HEK293T (cell line): ENCODE measurements at regions not wholly inside any gene's neighbourhood (a gene's known extent, or its start where the extent isn't known, plus 50 kb on each side); places are given as distances from the start of the nearest gene placed in this dataset.

Source experiments
- CTCF ChIA-PET: fragments of 350-600 bp; formaldehyde crosslinking; extraction: SDS; loops from one replicate; lab custom pipeline; 2021; ENCODE audit warnings: antibody characterized with exemption, inconsistent platforms; lab: Yijun Ruan, JAX
- POLR2A ChIA-PET: fragments of 350-600 bp; formaldehyde crosslinking; extraction: SDS; loops from one replicate; lab custom pipeline; 2020; ENCODE audit warnings: antibody characterized with exemption, inconsistent platforms; lab: Yijun Ruan, JAX
- DNase-seq: peaks from one replicate; pipeline ENCODE4 v3.0.0; 2012; ENCODE audit warnings: mixed read lengths; ENCODE audit errors: extremely low spot score
- ARNT ChIP-seq: fragments of 450-650 bp; IDR thresholded peaks from 2 replicates; pipeline ENCODE4 v1.6.1; 2017; ENCODE audit warnings: mild to moderate bottlenecking
- BHLHE40 ChIP-seq: fragments of 450-650 bp; IDR thresholded peaks from 2 replicates; pipeline ENCODE4 v1.6.1; 2016; ENCODE audit warnings: mild to moderate bottlenecking, moderate library complexity, borderline replicate concordance
- CTBP1 ChIP-seq: fragments of 450-650 bp; IDR thresholded peaks from 2 replicates; pipeline ENCODE4 v1.6.1; 2016; ENCODE audit warnings: borderline replicate concordance
- ELF4 ChIP-seq: fragments of 450-650 bp; IDR thresholded peaks from 2 replicates; pipeline ENCODE4 v1.6.1; 2017; ENCODE audit warnings: antibody characterized with exemption
- FOXA1 ChIP-seq: fragments of 450-650 bp; IDR thresholded peaks from 2 replicates; pipeline ENCODE4 v1.6.1; 2016; ENCODE audit warnings: mild to moderate bottlenecking
- FOXK2 ChIP-seq: fragments of 450-650 bp; IDR thresholded peaks from 2 replicates; pipeline ENCODE4 v1.6.1; 2016; ENCODE audit warnings: mild to moderate bottlenecking
- FOXM1 ChIP-seq: fragments of 450-650 bp; IDR thresholded peaks from 2 replicates; pipeline ENCODE4 v1.6.1; 2017; ENCODE audit warnings: mild to moderate bottlenecking, borderline replicate concordance
- HDGF ChIP-seq: fragments of 450-650 bp; IDR thresholded peaks from 2 replicates; pipeline ENCODE4 v1.6.1; 2017; ENCODE audit warnings: antibody characterized with exemption, borderline replicate concordance
- L3MBTL2 ChIP-seq: fragments of 450-650 bp; conservative IDR thresholded peaks from 2 replicates; pipeline ENCODE4 v1.6.1; 2016; ENCODE audit warnings: mild to moderate bottlenecking
- LEF1 ChIP-seq: fragments of 450-650 bp; IDR thresholded peaks from 2 replicates; pipeline ENCODE4 v1.6.1; 2017; ENCODE audit warnings: mild to moderate bottlenecking, borderline replicate concordance
- NFRKB ChIP-seq: fragments of 450-650 bp; IDR thresholded peaks from 2 replicates; pipeline ENCODE4 v1.6.1; 2016; ENCODE audit warnings: mild to moderate bottlenecking, moderate library complexity
- PKNOX1 ChIP-seq: fragments of 450-650 bp; IDR thresholded peaks from 2 replicates; pipeline ENCODE4 v1.6.1; 2016
- SP1 ChIP-seq: fragments of 450-650 bp; IDR thresholded peaks from 2 replicates; pipeline ENCODE4 v1.6.1; 2017
- SUZ12 ChIP-seq: fragments of 450-650 bp; IDR thresholded peaks from 2 replicates; pipeline ENCODE4 v1.6.1; 2016; ENCODE audit warnings: mild to moderate bottlenecking
- TARDBP ChIP-seq: fragments of 450-650 bp; IDR thresholded peaks from 2 replicates; pipeline ENCODE4 v1.6.1; 2016
- ZNF384 ChIP-seq: fragments of 450-650 bp; IDR thresholded peaks from 2 replicates; pipeline ENCODE4 v1.6.1; 2016

DNA sequence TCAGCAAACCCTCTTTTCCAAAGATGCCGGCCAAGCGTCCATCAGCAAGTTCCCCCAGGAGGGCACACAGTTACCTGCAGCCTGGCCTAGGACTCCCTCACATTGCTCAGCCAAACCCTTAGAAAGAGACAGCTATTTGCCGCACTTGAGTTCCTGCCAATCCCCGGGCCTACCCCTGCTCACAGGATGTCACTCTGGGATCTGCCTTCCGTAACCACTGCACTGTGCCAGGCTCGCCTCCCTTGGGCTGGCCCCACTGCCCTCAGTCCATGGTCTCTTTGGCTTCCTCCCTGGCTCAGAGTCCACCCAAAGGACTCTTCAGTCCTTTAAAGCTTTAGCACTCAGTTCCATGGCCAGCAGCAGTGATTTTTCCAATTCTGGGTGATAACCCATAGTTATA lies 128.3 kb downstream of the NSG2 start:
- DNase-seq: no peak
- ChIA-PET POLR2A (no interaction called here), CTCF (no interaction called here)
- TF ChIP-seq FOXK2: no peak
- TF ChIP-seq CTBP1: no peak
- no peak for TF ChIP-seq SP1
- TF ChIP-seq PKNOX1: no peak
- TF ChIP-seq ZNF384: no peak
- TF ChIP-seq LEF1: no peak
- TF ChIP-seq FOXM1: no peak
- TF ChIP-seq HDGF: no peak
- TF ChIP-seq NFRKB: no peak
- TF ChIP-seq L3MBTL2: no peak
- no peak for TF ChIP-seq TARDBP
- TF ChIP-seq SUZ12: no peak

DNA sequence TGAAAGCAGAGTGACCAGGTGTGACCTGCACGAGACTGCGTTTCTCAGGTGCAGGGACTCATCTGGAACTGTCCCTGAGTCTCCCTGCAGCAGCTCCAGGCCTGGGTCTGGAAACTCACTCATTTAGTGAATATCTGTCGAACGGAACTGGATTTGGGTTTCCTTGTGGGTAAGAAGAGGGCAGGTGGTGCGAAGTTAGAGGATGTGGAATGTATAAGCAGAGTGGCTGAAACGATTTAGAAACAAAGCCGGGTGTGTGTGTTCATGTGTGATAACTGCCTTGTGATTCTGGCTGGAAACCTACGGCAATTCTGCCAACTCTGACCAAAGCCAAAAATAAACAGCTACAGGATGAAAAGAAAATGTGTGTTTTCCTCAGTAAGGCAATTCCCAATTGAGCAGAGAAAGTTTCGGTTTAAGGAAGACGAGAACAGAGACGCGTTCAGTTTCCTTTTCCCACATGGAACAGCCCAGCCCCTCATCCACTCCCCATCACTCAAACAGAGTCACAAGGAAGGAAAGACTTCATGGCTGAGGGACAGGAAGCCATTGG lies 130.3 kb downstream of the NSG2 start:
- no peak for TF ChIP-seq LEF1
- TF ChIP-seq ZNF384: no peak
- no peak for TF ChIP-seq TARDBP
- TF ChIP-seq NFRKB: no peak
- TF ChIP-seq HDGF: no peak
- TF ChIP-seq ARNT: no peak
- TF ChIP-seq FOXK2: no peak
- no peak for TF ChIP-seq BHLHE40
- no peak for TF ChIP-seq ELF4
- no peak for TF ChIP-seq PKNOX1
- no peak for TF ChIP-seq SP1
- TF ChIP-seq FOXA1: no peak
- no peak for TF ChIP-seq SUZ12
- TF ChIP-seq FOXM1: no peak
- no peak for TF ChIP-seq L3MBTL2
- ChIA-PET CTCF (no interaction called here), POLR2A (no interaction called here)
- DNase-seq: no peak

DNA sequence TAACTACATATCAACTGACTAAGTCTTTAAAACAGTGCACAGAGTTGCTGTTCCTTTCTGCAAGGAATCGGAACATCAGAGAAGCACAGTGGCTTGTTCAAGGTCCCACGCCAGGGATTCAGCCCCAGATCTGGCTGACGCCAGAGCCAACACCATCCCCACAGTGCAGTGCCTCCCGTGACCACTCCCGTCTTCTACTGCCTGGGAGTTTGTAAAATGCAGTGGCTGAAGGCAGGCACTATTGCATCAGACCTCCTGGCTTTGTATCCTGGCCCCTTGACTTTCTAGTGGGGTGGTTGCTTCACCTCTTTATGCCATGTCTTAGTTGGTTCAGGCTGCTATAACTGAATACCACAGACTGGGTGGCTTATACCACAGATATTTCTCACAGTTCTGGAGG lies 131.0 kb downstream of the NSG2 start:
- ChIA-PET POLR2A (no interaction called here), CTCF (no interaction called here)
- DNase-seq: no peak
- TF ChIP-seq TARDBP: no peak
- TF ChIP-seq LEF1: no peak
- no peak for TF ChIP-seq SP1
- TF ChIP-seq HDGF: no peak
- no peak for TF ChIP-seq L3MBTL2
- TF ChIP-seq CTBP1: no peak
- TF ChIP-seq FOXK2: no peak
- no peak for TF ChIP-seq FOXM1

DNA sequence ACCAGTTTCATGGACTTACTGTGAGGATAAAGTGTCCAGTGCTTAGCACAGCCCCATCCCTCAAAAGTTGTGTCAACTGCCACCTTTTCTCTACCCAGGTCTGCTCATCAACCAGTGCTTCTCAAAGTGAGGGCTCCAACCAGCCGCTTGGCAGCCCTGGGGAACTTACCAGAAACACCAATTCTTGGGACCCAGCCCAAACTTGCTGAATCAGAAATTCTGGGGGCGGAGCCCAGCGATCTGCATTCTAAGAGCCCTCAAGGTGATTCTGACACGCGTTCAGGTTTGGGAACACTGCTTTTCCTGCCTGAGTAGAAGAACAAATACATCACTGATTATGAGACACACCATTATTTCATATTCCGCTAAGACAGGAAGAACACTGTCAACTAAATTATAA lies 132.0 kb downstream of the NSG2 start:
- CTCF ChIA-PET: no interaction called here
- POLR2A ChIA-PET: no interaction called here
- no peak for TF ChIP-seq CTBP1
- no peak for TF ChIP-seq NFRKB
- no peak for TF ChIP-seq TARDBP
- no peak for TF ChIP-seq ZNF384
- TF ChIP-seq SP1: no peak
- no peak for TF ChIP-seq SUZ12
- no peak for DNase-seq

DNA sequence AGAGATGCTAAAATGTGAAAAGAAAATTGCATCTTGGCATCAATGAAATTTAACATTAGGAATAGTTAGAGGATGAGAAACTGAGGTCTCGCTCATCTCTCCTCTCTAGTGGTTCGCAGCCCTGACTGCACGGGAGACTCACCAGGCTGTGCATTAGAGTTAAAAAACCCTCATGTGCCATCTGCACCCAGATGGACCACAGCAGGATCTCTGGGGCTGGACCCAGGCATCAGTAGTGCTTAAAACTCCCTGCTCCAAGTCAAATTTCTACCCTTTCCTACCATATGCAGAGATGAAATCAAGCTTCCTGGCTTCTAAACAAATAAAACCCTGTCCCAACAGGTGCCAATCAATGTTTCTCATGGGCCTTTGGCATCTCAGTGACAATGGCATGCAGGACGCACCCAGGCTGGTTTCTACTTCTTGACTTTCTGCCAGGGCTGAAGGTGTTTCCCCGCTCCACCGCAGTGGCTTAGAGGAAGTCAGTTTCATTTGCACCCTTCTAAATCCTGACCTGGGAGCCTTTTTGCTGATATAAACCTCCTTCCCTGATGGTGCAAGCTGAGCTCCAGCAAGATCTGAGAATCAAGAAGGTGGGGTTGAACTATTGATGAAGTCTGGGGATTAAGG lies 132.6 kb downstream of the NSG2 start:
- ChIA-PET CTCF (interaction anchor here (1.0 kb wide), 1 partner anchor 139 kb away, joined by 3 read pairs; no protein-coding TSS in a partner anchor), POLR2A (no interaction called here)
- TF ChIP-seq ZNF384 (no peak), FOXM1 (no peak), SUZ12 (no peak), FOXA1 (no peak), ARNT (no peak), FOXK2 (no peak), CTBP1 (no peak), L3MBTL2 (no peak), NFRKB (no peak)
- no peak for DNase-seq

DNA sequence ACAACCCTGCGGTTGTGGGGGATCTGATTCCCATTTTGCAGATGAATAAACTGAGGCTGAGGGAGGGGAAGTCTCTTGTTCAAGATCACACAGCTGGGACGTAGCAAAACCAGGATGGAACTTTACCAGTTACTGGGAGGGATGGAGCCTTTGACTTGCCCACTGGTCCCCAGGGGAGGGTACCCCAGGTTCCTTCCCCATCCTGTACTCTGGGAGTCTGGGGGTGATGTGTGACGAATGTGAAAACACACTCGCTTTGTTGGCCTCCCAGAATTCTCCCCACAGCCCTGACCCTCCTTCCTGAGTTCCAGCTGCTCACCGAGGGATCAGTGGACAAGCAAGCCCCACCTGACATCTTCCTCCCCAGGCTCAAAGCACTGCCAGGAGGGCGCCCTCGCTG lies 135.1 kb downstream of the NSG2 start:
- no peak for DNase-seq
- no peak for TF ChIP-seq FOXA1
- no peak for TF ChIP-seq PKNOX1
- no peak for TF ChIP-seq CTBP1
- no peak for TF ChIP-seq TARDBP
- TF ChIP-seq SUZ12: no peak
- POLR2A ChIA-PET: no interaction called here
- CTCF ChIA-PET: no interaction called here

DNA sequence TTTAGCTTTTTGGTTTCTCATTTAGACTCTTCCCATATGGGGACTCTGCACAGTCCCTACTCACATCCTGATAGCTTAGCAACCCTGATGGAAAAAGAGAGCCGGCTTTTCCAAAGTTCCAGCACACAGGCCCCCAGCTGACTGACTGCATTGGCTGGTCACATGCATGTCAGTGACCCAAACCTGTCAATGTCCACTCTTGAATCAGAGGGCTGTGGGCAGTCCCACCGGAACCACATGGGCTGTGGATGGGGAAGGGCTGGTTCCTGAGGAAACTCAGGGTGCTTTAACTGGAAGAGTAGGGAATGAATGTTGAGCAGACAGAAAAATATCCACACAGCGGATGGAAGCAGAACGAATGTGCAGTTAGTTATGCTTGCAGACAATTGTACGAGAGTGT lies 136.6 kb downstream of the NSG2 start:
- no peak for DNase-seq
- CTCF ChIA-PET: no interaction called here
- POLR2A ChIA-PET: no interaction called here
- TF ChIP-seq NFRKB (no peak), SUZ12 (no peak), ZNF384 (no peak), TARDBP (no peak), HDGF (no peak)
